HG02840 (cell line): ENCODE measurements at regions not wholly inside any gene's neighbourhood (a gene's known extent, or its start where the extent isn't known, plus 50 kb on each side); places are given as distances from the start of the nearest gene placed in this dataset.

ENCODE experiments used
- ATAC-seq: cut with Tn5 transposase; IDR thresholded peaks from one replicate; pipeline ENCODE4 v1.9.1; 2021; ENCODE audit warnings: mild to moderate bottlenecking, moderate library complexity, moderate number of reproducible peaks; ENCODE audit not compliant: unreplicated experiment, low FRiP score

DNA sequence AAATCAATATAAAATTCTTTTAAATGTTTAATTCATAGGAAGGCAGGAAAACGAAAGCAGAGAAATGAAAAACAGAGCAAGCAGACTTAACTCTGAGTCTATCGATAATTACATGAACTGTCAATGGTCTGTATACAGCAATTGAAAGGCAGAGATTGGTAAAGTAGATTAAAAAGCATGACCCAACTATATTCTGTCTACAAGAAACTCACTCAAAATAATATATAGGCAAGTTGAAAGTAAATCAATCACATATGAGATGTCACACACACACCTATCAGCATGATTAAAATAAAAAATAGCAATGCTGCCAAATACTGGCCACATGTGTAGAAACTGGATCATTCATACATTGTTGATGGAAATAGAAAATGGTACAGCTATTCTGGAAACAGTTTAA lies 136.4 kb upstream of the CYP1B1 start:
- no peak for ATAC-seq

GRCh38 chr2:38207168-38207567 lies 131.2 kb upstream of the CYP1B1 start:
- no peak for ATAC-seq

GRCh38 chr2:38203446-38203810 lies 127.5 kb upstream of the CYP1B1 start:
- ATAC-seq = no peak

DNA sequence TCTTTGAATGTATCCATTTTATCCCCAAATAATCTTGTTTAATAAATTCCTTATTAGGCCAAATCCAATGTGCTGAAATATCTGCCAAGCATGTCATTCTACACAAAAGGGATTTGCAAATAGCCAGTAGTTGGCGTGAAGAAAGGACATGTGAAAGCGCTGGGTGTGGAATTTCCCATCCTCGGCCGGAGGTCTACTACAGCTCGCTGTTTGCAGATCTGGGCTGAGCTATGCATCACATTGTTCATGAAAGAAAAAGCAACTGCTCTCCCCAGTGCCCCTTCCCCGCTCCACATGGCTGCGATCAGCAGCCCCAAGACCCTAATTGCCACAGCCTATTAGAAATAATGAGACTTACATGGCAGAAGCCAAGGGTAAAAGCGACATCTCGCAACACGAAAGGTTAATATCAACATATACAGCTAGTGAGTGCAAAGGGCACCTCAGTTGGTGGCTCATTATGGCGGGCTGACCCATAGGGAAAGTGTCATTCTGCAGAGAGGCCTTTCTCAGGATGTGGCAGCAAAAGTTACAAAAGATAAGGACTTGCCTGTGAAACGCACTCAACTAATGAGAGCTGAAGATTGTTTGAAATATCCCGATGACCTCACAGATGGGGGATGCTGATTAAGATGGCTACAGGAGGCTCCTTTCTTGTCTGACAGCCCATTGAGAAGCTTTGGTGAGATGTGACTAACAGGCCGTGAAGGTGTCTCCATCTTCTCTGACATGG lies 126.9 kb upstream of the CYP1B1 start:
- ATAC-seq = no peak

GRCh38 chr2:38201784-38202183 lies 125.8 kb upstream of the CYP1B1 start:
- ATAC-seq = no peak

- ATAC-seq = no peak
Measured at GRCh38 chr2:38200598-38200997, 124.6 kb upstream of the CYP1B1 start.

- ATAC-seq = no peak
Measured at GRCh38 chr2:38199127-38199526, 123.2 kb upstream of the CYP1B1 start.

GRCh38 chr2:38194751-38195150 lies 118.8 kb upstream of the CYP1B1 start:
- ATAC-seq = no peak

DNA sequence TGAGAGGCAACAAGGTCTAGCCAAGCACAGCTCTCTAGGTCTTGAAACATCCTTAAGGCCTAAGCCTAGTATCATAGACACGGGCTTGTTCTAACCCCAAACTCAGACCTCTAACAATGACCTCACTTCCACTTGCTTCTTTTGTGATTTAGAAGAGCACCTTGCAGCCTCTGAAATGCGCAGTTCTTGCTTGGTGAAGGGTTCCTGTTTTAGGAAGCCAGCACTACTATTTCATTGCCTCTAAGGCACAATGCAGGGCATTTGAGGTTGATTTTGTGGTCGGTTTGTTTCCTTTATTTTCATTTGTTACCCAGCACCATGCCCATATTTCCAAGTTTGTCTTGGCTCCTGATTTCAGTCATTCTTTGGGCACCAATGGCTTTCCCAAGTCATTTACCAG lies 117.0 kb upstream of the CYP1B1 start:
- no peak for ATAC-seq

DNA sequence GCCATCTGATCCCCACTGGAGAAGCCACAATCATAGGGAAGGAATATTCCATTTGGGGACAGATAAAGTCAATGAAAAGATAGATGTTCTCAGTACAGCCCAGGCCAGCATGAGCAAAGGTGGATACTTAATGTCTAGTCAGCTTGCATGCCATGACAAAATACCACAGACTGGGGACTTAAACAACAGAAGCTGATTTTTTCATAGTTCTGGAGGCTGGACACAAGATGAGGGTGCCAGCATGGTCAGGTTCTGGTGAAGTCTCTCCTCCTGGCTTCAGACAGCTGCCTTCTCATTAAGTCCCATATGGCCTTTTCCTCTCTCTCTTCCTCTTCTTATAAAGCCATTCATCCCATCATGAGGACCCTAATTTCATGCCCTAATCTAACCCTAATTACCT lies 116.1 kb upstream of the CYP1B1 start:
- ATAC-seq = no peak

DNA sequence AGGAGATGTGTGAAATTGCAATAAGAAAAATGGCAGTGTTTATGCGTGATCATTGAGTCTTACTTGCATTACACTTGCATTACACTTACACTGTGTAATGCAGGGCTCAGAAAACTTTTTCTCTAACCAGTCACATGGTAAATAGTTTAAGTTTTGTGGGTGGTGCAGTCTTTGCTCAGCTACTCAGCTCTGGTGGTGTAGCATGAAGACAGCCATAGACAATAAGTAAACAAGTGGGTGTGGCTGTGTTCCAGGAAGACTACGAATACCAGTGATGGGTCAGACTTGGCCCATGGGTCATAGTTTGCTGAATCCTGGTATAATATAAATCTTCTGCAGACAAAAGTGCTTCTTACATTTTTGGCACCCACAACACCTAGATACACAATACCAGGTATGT lies 115.6 kb upstream of the CYP1B1 start:
- no peak for ATAC-seq

GRCh38 chr2:38190542-38191218 lies 114.7 kb upstream of the CYP1B1 start:
- no peak for ATAC-seq

DNA sequence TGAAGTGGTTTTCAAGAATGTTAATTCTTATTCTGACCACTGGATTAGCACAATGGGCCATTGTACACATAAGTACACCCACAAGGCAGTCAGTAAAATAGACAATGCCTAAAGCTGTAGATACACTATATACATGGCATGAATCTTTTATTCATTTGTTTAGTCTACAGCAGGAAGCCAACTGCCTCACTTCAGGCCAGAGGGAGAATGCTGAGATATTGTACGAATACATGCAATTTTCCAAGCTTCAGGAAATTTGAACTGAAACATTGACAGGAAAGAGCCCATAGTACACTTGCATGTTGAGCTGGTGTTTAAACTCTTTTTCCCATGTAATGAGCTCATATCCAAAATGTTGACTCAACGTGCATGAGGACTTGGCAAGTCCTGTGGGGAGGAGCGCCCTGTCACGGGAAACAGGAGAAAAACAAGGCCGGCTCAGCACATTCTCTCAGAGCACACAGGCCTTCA lies 111.6 kb upstream of the CYP1B1 start:
- ATAC-seq = no peak

GRCh38 chr2:38185012-38185491 lies 109.1 kb upstream of the CYP1B1 start:
- ATAC-seq = peak; percentile 93

DNA sequence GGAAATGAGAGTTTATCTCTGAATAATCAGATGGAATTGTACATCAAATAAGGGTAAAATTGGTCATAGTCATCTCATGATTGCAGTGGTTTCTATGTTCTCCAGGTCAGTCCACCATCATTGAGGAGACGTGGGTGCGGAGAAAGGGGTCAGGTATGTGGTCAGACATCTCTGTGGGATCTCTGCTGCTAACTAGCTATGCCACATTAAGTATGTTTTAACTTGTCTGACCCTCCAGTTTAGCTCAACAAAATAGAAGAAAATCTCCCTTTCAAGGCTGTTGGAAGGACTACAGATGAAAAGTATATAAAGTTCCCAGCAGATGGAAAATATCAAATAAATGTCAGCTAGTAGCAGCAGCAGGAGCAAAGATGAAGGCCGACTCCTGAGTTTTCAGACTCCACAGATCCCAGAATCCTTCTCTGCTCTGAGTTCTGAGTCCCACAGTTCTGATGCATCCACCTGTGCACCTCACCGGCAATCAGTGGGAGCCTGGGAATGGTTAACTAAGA lies 106.6 kb upstream of the CYP1B1 start:
- no peak for ATAC-seq

DNA sequence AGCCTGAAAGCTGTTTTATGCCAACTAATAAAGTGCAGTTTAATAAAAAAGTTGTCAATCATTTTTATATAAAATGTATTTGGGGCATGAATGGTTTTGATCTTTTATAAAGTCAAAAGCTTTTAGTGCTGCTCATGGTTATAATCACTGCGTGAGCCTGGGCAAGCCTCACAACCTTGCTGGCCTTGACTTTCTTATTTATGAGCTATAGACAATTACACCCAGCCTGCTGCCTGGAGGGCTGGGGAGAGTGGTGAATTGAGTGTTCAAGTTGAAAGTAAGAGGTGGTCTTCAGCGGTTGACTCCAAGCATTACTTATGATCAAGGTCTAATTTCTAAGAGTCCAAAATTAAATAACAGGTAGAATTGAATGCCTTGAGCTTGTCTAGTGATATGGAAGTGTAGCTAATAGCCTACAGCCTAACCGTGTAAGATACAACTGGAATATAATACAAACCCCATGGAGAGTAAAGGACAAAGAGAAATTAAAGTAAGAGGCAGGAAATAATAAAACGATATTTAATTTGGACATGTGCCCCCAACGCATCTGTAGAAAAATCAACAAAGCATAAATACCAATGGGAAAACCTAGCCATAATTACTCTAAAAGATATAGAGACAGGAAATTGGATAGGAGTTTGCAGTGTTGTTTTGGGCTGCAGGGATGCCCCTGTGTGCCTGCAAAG lies 106.0 kb upstream of the CYP1B1 start:
- no peak for ATAC-seq

DNA sequence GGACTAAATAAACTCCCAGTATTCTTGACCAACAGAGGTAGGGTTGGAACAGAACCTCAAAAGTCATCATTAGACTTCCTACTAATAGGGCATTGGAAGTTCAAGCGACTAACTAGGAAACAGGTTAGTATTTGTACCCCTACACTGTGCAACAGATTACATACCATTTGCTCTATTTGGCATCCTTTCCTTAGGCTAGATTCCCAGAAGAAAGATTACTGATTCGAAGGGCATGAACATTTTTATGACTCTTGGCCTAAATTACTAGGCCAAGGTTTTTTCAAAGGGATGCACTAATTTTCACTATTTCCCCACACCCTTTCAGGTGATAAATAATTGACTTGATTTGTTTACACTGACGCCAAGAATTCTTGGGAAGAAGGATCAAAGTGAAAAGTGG lies 104.8 kb upstream of the CYP1B1 start:
- no peak for ATAC-seq

- no peak for ATAC-seq
Measured at GRCh38 chr2:38178556-38179419, 102.8 kb upstream of the CYP1B1 start.

GRCh38 chr2:38178119-38178518 lies 102.2 kb upstream of the CYP1B1 start:
- ATAC-seq = no peak

GRCh38 chr2:38176619-38177021 lies 100.7 kb upstream of the CYP1B1 start:
- ATAC-seq = no peak
